Neutrophil (primary cell): ENCODE measurements at regions not wholly inside any gene's neighbourhood (a gene's known extent, or its start where the extent isn't known, plus 50 kb on each side); places are given as distances from the start of the nearest gene placed in this dataset.

ENCODE experiments used
- H3K27ac ChIP-seq: fragments of 200-600 bp; sonication (generic); 2 replicates; pipeline ENCODE4 v1.5.1; 2016; ENCODE audit warnings: mild to moderate bottlenecking, moderate library complexity
- H3K27me3 ChIP-seq: fragments of 200-600 bp; sonication (generic); 2 replicates; pipeline ENCODE4 v1.6.0; 2016; ENCODE audit warnings: mild to moderate bottlenecking
- H3K36me3 ChIP-seq: fragments of 200-600 bp; sonication (generic); 2 replicates; pipeline ENCODE4 v1.5.1; 2017
- H3K4me1 ChIP-seq, 2 experiments: fragments of 200-600 bp in 1 of 2; sonication (generic) in 1 of 2; 1 replicate in 1 of 2; 2 replicates in 1 of 2; pipeline versions ENCODE4 v1.5.1 to v1.6.1; 2013 to 2016; ENCODE audit warnings: low read depth in 1 of 2, low read length in 1 of 2, mild to moderate bottlenecking in 1 of 2, moderate library complexity in 1 of 2; ENCODE audit not compliant: control insufficient read depth in 1 of 2, insufficient read depth in 1 of 2
- H3K4me3 ChIP-seq, 2 experiments: fragments of 200-600 bp in 1 of 2; sonication (generic) in 1 of 2; 1 replicate in 1 of 2; 2 replicates in 1 of 2; pipeline ENCODE4 v1.5.1; 2013 to 2016; ENCODE audit warnings: low read depth in 1 of 2, low read length in 1 of 2, mild to moderate bottlenecking in 1 of 2, moderate library complexity in 1 of 2
- H3K9me3 ChIP-seq: fragments of 200-600 bp; sonication (generic); 2 replicates; pipeline ENCODE4 v1.5.1; 2016
- CTCF ChIP-seq: fragments of 200-600 bp; sonication (generic); IDR thresholded peaks from 2 replicates; pipeline ENCODE4 v1.5.1; 2016; ENCODE audit warnings: antibody characterized with exemption

GRCh38 chr7:155205368-155206317 lies 92.0 kb upstream of the INSIG1 start:
- no peaks in the 10 kb centered on the region for H3K27me3 ChIP-seq
- peak overlapping the region; percentile 98 for H3K27ac ChIP-seq
- no peaks in the 10 kb centered on the region for H3K36me3 ChIP-seq
- TF ChIP-seq CTCF = peak; percentile 34
- H3K4me1 ChIP-seq = peaks cover 20 to 26% of the 10 kb centered on the region in 2 experiments
- peak overlapping the region; percentile 59 to 66 for H3K4me3 ChIP-seq
- H3K9me3 ChIP-seq = no peaks in the 10 kb centered on the region

GRCh38 chr7:155206318-155207020 lies 91.2 kb upstream of the INSIG1 start:
- no peaks in the 10 kb centered on the region for H3K27me3 ChIP-seq
- H3K4me1 ChIP-seq = peaks cover 20 to 26% of the 10 kb centered on the region in 2 experiments
- TF ChIP-seq CTCF = no peak
- H3K4me3 ChIP-seq = peak overlapping the region; percentile 59 to 66
- H3K36me3 ChIP-seq = no peaks in the 10 kb centered on the region
- H3K27ac ChIP-seq = peak overlapping the region; percentile 98
- no peaks in the 10 kb centered on the region for H3K9me3 ChIP-seq

- H3K27me3 ChIP-seq = no peaks in the 10 kb centered on the region
- TF ChIP-seq CTCF = no peak
- peaks cover 20 to 26% of the 10 kb centered on the region in 2 experiments for H3K4me1 ChIP-seq
- H3K9me3 ChIP-seq = no peaks in the 10 kb centered on the region
- peak overlapping the region; percentile 98 for H3K27ac ChIP-seq
- H3K4me3 ChIP-seq = peak overlapping the region in 1 of 2 experiments; percentile 59
- no peaks in the 10 kb centered on the region for H3K36me3 ChIP-seq
Observed at GRCh38 chr7:155207326-155208002, 90.2 kb upstream of the INSIG1 start.

- H3K27ac ChIP-seq = no peak overlapping the region
- H3K9me3 ChIP-seq = no peaks in the 10 kb centered on the region
- no peak overlapping the region for H3K4me3 ChIP-seq
- H3K4me1 ChIP-seq = peaks cover 20 to 26% of the 10 kb centered on the region in 2 experiments
- no peaks in the 10 kb centered on the region for H3K36me3 ChIP-seq
- TF ChIP-seq CTCF = no peak
- peaks cover 3% of the 10 kb centered on the region for H3K27me3 ChIP-seq
Observed at GRCh38 chr7:155208681-155209477, 88.8 kb upstream of the INSIG1 start.
